ENCODE measurements at regions not wholly inside any gene's neighbourhood (a gene's known extent, or its start where the extent isn't known, plus 50 kb on each side); places are given as distances from the start of the nearest gene placed in this dataset.
A peak's percentile ranks its signal among the peaks of the same experiment; 100 is the strongest.
"Not testable (repeated sequence)": the region's sequence is repeated elsewhere in the genome, so short reads cannot be mapped to it uniquely, and the experiment has no call there.

DNA sequence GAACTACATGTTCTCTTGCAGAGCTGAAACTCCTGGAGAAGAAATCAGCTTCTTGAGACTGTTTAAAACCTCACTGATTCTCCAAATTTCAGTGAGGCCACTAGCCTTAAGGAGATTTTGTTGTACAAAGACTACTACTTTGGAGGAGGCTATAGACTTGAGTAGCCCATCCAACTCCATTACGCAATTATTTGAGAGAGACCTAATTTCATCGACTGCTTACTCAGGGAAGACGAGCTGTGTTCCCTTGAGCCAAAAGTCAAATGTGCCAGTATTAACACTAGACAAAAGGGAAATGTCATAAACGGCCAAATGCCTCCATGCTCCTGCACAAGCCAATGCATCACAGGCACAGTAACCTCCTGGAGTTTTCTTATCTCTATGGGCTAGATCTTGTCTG, 182.8 kb upstream of the SESN3 start:
- Histone ChIP-seq H3K9me3 (no peaks in the 10 kb centered on the region), H3K27me3 (no peaks in the 10 kb centered on the region), H3K4me2 (no peak overlapping the region), H4K20me1 (no peaks in the 10 kb centered on the region), H3K36me3 (no peaks in the 10 kb centered on the region), H3K4me1 (no peaks in the 10 kb centered on the region), H3K4me3 (no peak overlapping the region), H3K27ac (no peak overlapping the region), H3K9ac (no peak overlapping the region)
- TF ChIP-seq Cebpa-rat (IDR thresholded peaks at IDR 0.05), result no peak

- H3K9ac ChIP-seq, result no peak overlapping the region
- H4K20me1 ChIP-seq, result no peaks in the 10 kb centered on the region
- H3K9me3 ChIP-seq, result no peaks in the 10 kb centered on the region
- no peak overlapping the region for H3K4me2 ChIP-seq
- H3K27me3 ChIP-seq, result no peaks in the 10 kb centered on the region
- no peak for TF ChIP-seq Cebpa-rat (IDR thresholded peaks at IDR 0.05)
- no peak overlapping the region for H3K27ac ChIP-seq
- no peaks in the 10 kb centered on the region for H3K4me1 ChIP-seq
- H3K36me3 ChIP-seq, result no peaks in the 10 kb centered on the region
- H3K4me3 ChIP-seq, result no peak overlapping the region
These were observed 182.0 kb upstream of the SESN3 start for GRCh38 chr11:95413021-95413420.

GRCh38 chr11:95412074-95412473, 181.1 kb upstream of the SESN3 start:
- no peaks in the 10 kb centered on the region for H4K20me1 ChIP-seq
- no peaks in the 10 kb centered on the region for H3K9me3 ChIP-seq
- TF ChIP-seq Cebpa-rat (IDR thresholded peaks at IDR 0.05), result no peak
- H3K36me3 ChIP-seq, result no peaks in the 10 kb centered on the region
- H3K4me2 ChIP-seq, result no peak overlapping the region
- no peak overlapping the region for H3K4me3 ChIP-seq
- H3K4me1 ChIP-seq, result no peaks in the 10 kb centered on the region
- H3K27ac ChIP-seq, result no peak overlapping the region
- no peak overlapping the region for H3K9ac ChIP-seq
- H3K27me3 ChIP-seq, result no peaks in the 10 kb centered on the region

- H3K27ac ChIP-seq, H4K20me1 ChIP-seq, H3K4me1 ChIP-seq, H3K9ac ChIP-seq, H3K36me3 ChIP-seq, H3K4me2 ChIP-seq, H3K9me3 ChIP-seq, H3K27me3 ChIP-seq, H3K4me3 ChIP-seq: not testable (repeated sequence)
These were observed 179.7 kb upstream of the SESN3 start for GRCh38 chr11:95410707-95411106.

DNA sequence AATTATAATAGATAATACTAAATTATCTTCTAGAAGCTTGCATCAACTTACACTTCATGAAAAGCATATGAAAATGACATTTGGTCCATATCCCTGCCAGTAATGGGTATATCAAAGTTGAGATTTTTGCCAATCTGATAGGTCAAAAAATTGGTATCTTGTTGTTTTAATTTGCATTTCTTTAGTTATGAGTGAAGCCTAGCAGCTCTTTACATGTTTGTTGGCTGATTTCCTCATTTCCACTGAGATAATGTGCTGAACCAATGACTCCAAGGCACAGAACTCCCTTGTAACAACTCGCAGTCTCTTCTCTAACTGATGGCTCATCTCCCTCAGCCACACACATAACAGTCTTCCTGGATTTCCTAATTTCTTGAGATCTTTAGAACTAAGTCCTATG, 175.3 kb upstream of the SESN3 start:
- H3K4me1 ChIP-seq, result peaks cover 12% of the 10 kb centered on the region
- no peak overlapping the region for H3K4me2 ChIP-seq
- no peaks in the 10 kb centered on the region for H3K36me3 ChIP-seq
- no peaks in the 10 kb centered on the region for H3K27me3 ChIP-seq
- no peak overlapping the region for H3K27ac ChIP-seq
- no peaks in the 10 kb centered on the region for H4K20me1 ChIP-seq
- H3K9ac ChIP-seq, result no peak overlapping the region
- no peaks in the 10 kb centered on the region for H3K9me3 ChIP-seq
- H3K4me3 ChIP-seq, result no peak overlapping the region
- TF ChIP-seq Cebpa-rat (IDR thresholded peaks at IDR 0.05), result no peak

DNA sequence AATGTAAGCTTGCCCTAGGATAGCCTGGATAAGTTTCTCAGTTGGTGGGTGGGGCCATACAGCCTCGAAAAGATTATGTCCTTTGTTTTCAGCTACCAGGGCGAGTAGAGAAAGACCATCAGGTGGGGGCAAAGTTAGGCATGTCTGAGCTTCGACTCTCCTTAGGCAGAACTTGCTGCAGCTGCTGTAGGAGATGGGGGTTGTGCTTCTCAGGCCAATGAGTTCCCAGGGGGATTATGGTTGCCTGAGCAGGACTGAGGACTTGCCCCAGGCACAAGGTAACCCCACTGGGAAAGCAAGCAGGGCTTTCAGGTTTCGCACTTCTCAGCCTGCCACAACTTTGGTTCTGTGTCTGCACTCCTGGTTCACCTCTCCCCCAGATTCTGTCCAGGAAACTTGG, 173.4 kb upstream of the SESN3 start:
- H3K4me2 ChIP-seq, result peak overlapping the region; percentile 55
- no peak for TF ChIP-seq Cebpa-rat (IDR thresholded peaks at IDR 0.05)
- no peaks in the 10 kb centered on the region for H3K36me3 ChIP-seq
- peaks cover 12% of the 10 kb centered on the region for H3K4me1 ChIP-seq
- H3K27ac ChIP-seq, result no peak overlapping the region; the same call in 1 of the 2 replicates
- H3K4me3 ChIP-seq, result no peak overlapping the region
- no peak overlapping the region; the same call in 1 of the 2 replicates for H3K9ac ChIP-seq
- H3K27me3 ChIP-seq, result no peaks in the 10 kb centered on the region
- H3K9me3 ChIP-seq, result no peaks in the 10 kb centered on the region
- H4K20me1 ChIP-seq, result no peaks in the 10 kb centered on the region

DNA sequence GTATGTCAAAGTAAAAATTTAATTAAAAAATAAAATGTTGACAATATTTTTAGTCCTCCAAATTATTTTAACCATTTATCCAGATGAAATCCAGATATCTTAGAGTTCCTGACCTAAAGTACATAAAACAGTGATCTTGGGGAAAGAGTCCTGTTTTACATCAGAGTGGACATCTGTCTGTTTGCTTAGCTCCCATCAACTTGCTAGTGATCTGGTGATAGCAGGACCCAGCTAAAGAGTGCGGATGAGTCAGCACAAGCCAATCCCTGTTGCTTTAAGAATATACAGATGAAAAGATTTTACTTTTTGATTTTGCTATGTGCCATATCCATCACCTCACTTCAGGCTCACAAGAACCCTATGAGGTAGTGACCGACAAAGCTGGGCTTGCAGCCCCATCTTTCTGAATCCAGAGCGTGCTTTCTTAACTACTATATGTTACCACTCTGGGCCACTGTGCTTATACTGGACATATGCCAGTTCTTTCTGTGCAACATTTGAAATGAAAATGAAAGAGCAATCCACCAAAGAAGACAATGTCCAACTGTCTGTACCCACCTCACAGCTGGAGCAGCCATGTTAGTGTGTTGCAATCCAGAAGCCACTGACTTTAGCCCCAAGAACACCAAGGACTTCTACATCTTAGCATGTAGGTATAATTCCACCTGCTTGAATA, 167.6 kb upstream of the SESN3 start:
- Histone ChIP-seq H3K4me2 (no peak overlapping the region), H3K9ac (no peak overlapping the region), H3K4me1 (no peaks in the 10 kb centered on the region), H4K20me1 (no peaks in the 10 kb centered on the region), H3K9me3 (no peaks in the 10 kb centered on the region), H3K36me3 (no peaks in the 10 kb centered on the region), H3K27me3 (no peaks in the 10 kb centered on the region), H3K4me3 (no peak overlapping the region), H3K27ac (no peak overlapping the region)
- no peak for TF ChIP-seq Cebpa-rat (IDR thresholded peaks at IDR 0.05)

DNA sequence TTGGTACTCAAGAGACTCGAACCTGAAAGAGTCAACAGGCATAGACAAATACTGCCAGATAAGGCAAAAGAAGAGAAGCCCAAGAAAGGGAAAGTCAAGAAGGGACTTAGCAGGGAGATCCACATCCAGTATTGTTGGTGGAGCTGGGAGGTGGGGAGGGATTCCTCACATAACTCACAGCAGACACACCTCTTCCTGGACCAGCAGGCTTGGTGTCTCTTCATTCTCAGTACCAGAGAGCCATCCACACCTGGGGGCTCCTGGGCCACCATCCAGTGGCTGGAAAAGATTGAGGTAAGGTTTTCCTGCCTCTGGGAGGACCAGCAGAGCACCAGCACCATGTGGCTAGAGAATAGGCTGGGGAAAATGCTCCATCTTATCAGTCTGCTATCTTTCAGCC, 161.6 kb upstream of the SESN3 start:
- Histone ChIP-seq H3K27me3 (no peaks in the 10 kb centered on the region), H3K4me3 (no peak overlapping the region), H3K36me3 (no peaks in the 10 kb centered on the region), H3K4me2 (no peak overlapping the region), H3K4me1 (no peaks in the 10 kb centered on the region), H3K9ac (no peak overlapping the region), H3K27ac (no peak overlapping the region), H4K20me1 (no peaks in the 10 kb centered on the region), H3K9me3 (no peaks in the 10 kb centered on the region)
- TF ChIP-seq Cebpa-rat (IDR thresholded peaks at IDR 0.05), result no peak

GRCh38 chr11:95389427-95389826, 158.4 kb upstream of the SESN3 start:
- no peaks in the 10 kb centered on the region for H3K4me1 ChIP-seq

DNA sequence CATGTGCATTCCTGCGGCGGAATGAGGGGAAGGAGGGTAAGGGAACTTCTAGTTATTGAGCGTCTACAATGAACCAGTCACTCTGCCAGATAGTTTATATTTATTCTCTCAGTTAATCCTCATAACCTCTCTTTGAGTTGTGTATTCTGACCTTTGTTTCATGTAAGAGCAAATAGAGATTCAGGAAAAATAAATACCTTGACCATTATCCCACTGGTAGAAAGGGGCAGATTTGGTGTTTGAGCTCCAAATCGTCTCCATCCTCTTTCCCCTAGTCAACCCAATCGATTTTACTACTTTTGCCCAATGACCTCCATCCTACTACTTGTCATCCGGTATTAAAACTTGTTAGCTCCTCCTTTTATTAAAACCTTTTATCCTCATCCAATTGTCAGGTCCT, 157.1 kb upstream of the SESN3 start:
- H3K36me3 ChIP-seq, result no peaks in the 10 kb centered on the region
- H3K27me3 ChIP-seq, result no peaks in the 10 kb centered on the region
- no peak for TF ChIP-seq Cebpa-rat (IDR thresholded peaks at IDR 0.05)

More at GRCh38 chr11:95389427-95389826, 158.4 kb upstream of the SESN3 start:
- Histone ChIP-seq H3K27ac (no peak overlapping the region), H3K9ac (no peak overlapping the region), H3K36me3 (no peaks in the 10 kb centered on the region), H3K4me2 (no peak overlapping the region), H3K9me3 (no peaks in the 10 kb centered on the region), H4K20me1 (no peaks in the 10 kb centered on the region), H3K4me3 (no peak overlapping the region), H3K27me3 (no peaks in the 10 kb centered on the region)
- TF ChIP-seq Cebpa-rat (IDR thresholded peaks at IDR 0.05), result no peak

DNA sequence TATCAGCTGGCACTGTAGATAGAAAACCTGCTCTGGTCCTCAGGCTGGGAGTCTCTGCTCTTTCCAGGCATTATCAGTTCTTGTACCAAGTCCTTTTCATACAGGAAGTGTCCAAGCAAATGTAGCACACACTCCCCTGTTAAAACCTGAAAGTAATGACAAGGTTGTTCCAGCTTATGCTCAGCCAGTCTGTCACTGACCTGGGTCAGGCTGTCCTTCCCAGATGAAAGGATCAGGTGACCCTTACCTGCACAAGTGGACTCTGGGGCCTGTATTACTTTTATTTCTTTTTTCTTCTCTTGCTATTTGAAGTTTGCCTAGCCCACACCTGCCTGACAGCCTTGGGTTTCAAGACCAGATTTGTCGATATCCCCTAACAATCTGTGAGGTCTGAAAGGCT, 156.3 kb upstream of the SESN3 start:
- Histone ChIP-seq H3K9ac (no peak overlapping the region), H3K4me1 (no peaks in the 10 kb centered on the region), H3K36me3 (no peaks in the 10 kb centered on the region), H4K20me1 (no peaks in the 10 kb centered on the region), H3K27me3 (no peaks in the 10 kb centered on the region), H3K27ac (no peak overlapping the region), H3K4me2 (no peak overlapping the region), H3K4me3 (no peak overlapping the region), H3K9me3 (no peaks in the 10 kb centered on the region)
- no peak for TF ChIP-seq Cebpa-rat (IDR thresholded peaks at IDR 0.05)

More for the DNA sequence above, 157.1 kb upstream of the SESN3 start:
- no peak overlapping the region for H3K27ac ChIP-seq
- no peak overlapping the region for H3K4me3 ChIP-seq
- H3K9ac ChIP-seq, result no peak overlapping the region
- H3K4me2 ChIP-seq, result no peak overlapping the region
- no peaks in the 10 kb centered on the region for H4K20me1 ChIP-seq
- no peaks in the 10 kb centered on the region for H3K4me1 ChIP-seq
- no peaks in the 10 kb centered on the region for H3K9me3 ChIP-seq
